NT2/D1 (cell line): ENCODE measurements at regions not wholly inside any gene's neighbourhood (a gene's known extent, or its start where the extent isn't known, plus 50 kb on each side); places are given as distances from the start of the nearest gene placed in this dataset.

Source experiments
- DNase-seq: peaks from one replicate; pipeline ENCODE4 v3.0.0-alpha.2; 2011; ENCODE audit warnings: low read depth, low spot score
- H3K27me3 ChIP-seq: 2 replicates; pipeline ENCODE4 v1.6.0; 2011; ENCODE audit warnings: mild to moderate bottlenecking; ENCODE audit not compliant: insufficient read length, insufficient read depth
- H3K36me3 ChIP-seq: 2 replicates; pipeline ENCODE4 v1.6.1; 2011; ENCODE audit warnings: mild to moderate bottlenecking, low read length, mixed read lengths; ENCODE audit not compliant: insufficient read depth, insufficient read length
- H3K4me1 ChIP-seq: 2 replicates; pipeline ENCODE4 v1.5.1; 2011; ENCODE audit not compliant: insufficient read depth, insufficient read length
- H3K4me3 ChIP-seq: 2 replicates; pipeline ENCODE4 v1.5.1; 2011; ENCODE audit warnings: low read depth; ENCODE audit not compliant: insufficient read length
- H3K9ac ChIP-seq: 2 replicates; pipeline ENCODE4 v1.6.0; 2011; ENCODE audit warnings: low read depth; ENCODE audit not compliant: insufficient read length
- H3K9me3 ChIP-seq: 2 replicates; pipeline ENCODE4 v1.5.1; 2011; ENCODE audit warnings: mild to moderate bottlenecking, low read length; ENCODE audit not compliant: insufficient read depth
- SUZ12 ChIP-seq: IDR thresholded peaks from 2 replicates; pipeline ENCODE4 v1.6.1; 2011; ENCODE audit not compliant: insufficient read length, insufficient read depth; ENCODE audit errors: extremely low read depth
- YY1 ChIP-seq: IDR thresholded peaks from 2 replicates; pipeline ENCODE4 v1.6.1; 2011; ENCODE audit not compliant: insufficient read length, insufficient read depth
- ZNF274 ChIP-seq: IDR thresholded peaks from 2 replicates; pipeline ENCODE4 v1.6.1; 2011; ENCODE audit warnings: mild to moderate bottlenecking, low read depth, low read length

- TF ChIP-seq ZNF274 = no peak
- TF ChIP-seq SUZ12 = no peak
- no peak for TF ChIP-seq YY1
- no peak for DNase-seq
- H3K9me3 ChIP-seq = no peaks in the 10 kb centered on the region; the same call in 1 of the 2 replicates
- H3K36me3 ChIP-seq = no peaks in the 10 kb centered on the region
- H3K4me1 ChIP-seq = no peaks in the 10 kb centered on the region
- H3K27me3 ChIP-seq = no peaks in the 10 kb centered on the region
- H3K4me3 ChIP-seq = no peak overlapping the region
- H3K9ac ChIP-seq = no peak overlapping the region
Observed at GRCh38 chr4:82017680-82018079, 356.1 kb downstream of the HNRNPD start.

- Histone ChIP-seq H3K9ac (no peak overlapping the region), H3K4me3 (no peak overlapping the region), H3K27me3 (no peaks in the 10 kb centered on the region), H3K36me3 (no peaks in the 10 kb centered on the region), H3K9me3 (peaks cover 24% of the 10 kb centered on the region; the same call in 1 of the 2 replicates), H3K4me1 (no peaks in the 10 kb centered on the region)
- no peak for DNase-seq
- TF ChIP-seq ZNF274 = no peak
Observed at GRCh38 chr4:82005158-82005557, 368.6 kb downstream of the HNRNPD start.

GRCh38 chr4:81997313-81997712 lies 376.5 kb downstream of the HNRNPD start:
- TF ChIP-seq YY1 = no peak
- no peak for TF ChIP-seq SUZ12
- no peak for TF ChIP-seq ZNF274
- Histone ChIP-seq H3K9me3 (peaks cover 18% of the 10 kb centered on the region; the same call in 1 of the 2 replicates), H3K27me3 (no peaks in the 10 kb centered on the region)

DNA sequence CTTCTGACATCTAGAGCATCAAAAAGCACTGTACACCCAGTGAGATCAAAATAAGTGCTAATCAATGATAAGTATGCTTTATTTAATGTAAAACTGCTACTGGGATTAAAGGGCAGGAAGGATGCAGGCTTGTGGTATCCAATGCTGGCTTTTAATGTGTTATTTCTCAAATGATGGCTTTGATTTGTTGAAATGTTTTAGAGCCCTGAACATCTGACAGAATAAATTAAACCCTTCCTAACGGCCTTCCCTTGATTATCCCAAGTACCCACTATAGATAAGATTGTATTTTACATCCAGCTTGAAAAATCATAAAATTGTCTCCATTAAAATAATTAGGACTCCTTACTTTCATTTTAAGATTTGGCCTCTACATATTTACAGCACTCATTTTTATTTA lies 382.9 kb downstream of the HNRNPD start:
- TF ChIP-seq SUZ12 = no peak
- no peak for TF ChIP-seq ZNF274
- no peak for TF ChIP-seq YY1
- no peaks in the 10 kb centered on the region for H3K27me3 ChIP-seq
- DNase-seq = no peak
- no peak overlapping the region for H3K4me3 ChIP-seq
- no peaks in the 10 kb centered on the region for H3K4me1 ChIP-seq
- H3K9me3 ChIP-seq = no peaks in the 10 kb centered on the region
- no peak overlapping the region for H3K9ac ChIP-seq
- no peaks in the 10 kb centered on the region for H3K36me3 ChIP-seq

More at GRCh38 chr4:81997313-81997712, 376.5 kb downstream of the HNRNPD start:
- H3K9ac ChIP-seq = no peak overlapping the region
- no peak for DNase-seq
- no peaks in the 10 kb centered on the region for H3K4me1 ChIP-seq
- H3K36me3 ChIP-seq = no peaks in the 10 kb centered on the region
- no peak overlapping the region for H3K4me3 ChIP-seq

DNA sequence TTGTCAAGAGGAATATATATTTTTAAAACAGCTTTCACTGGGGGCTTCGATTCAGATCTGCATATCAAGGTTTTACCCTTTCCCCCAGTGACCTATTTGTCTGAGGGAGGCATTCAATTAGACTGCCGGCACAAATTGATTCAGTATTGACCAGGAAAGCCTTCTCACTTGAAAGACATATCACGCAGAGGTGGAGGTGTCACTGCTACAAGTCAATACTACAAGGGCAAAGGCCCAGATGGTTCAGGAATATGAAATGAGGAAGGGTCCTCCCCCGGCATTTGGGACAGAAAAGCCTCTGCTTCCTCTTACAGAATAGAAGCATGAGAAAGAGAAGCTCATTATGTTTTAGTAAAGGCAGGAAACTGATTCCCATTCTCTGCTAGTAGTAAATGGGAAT lies 383.6 kb downstream of the HNRNPD start:
- no peaks in the 10 kb centered on the region for H3K4me1 ChIP-seq
- H3K9ac ChIP-seq = no peak overlapping the region
- H3K27me3 ChIP-seq = no peaks in the 10 kb centered on the region
- TF ChIP-seq YY1 = no peak
- TF ChIP-seq ZNF274 = no peak
- no peak for TF ChIP-seq SUZ12
- no peak overlapping the region for H3K4me3 ChIP-seq
- no peaks in the 10 kb centered on the region for H3K36me3 ChIP-seq
- H3K9me3 ChIP-seq = no peaks in the 10 kb centered on the region
- DNase-seq = no peak

DNA sequence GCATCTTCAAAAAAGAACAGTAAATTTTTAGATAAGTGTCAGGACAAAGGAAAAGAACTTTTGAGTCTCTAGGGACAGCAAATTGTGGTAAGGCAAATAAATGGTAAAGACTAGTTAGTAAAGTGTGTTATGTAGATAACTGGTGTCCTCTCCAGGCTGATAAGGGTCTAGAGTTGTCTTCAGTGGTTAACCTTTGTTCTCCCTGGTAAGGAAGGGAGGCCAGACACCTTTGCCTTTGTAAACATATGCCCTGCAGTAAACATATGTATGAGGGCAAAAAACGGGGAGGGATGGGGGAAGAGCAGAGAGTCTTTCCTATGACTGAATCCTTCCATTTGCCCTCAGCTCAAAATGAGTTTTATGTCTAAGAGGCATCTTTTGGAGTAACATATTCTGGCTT lies 384.6 kb downstream of the HNRNPD start:
- Histone ChIP-seq H3K36me3 (no peaks in the 10 kb centered on the region), H3K4me3 (no peak overlapping the region), H3K9me3 (no peaks in the 10 kb centered on the region), H3K9ac (no peak overlapping the region), H3K27me3 (no peaks in the 10 kb centered on the region), H3K4me1 (no peaks in the 10 kb centered on the region)
- TF ChIP-seq ZNF274 (no peak), YY1 (no peak), SUZ12 (no peak)
- no peak for DNase-seq

- no peak for DNase-seq
- Histone ChIP-seq H3K9ac (no peak overlapping the region), H3K4me3 (no peak overlapping the region), H3K27me3 (no peaks in the 10 kb centered on the region), H3K36me3 (no peaks in the 10 kb centered on the region), H3K4me1 (no peaks in the 10 kb centered on the region), H3K9me3 (no peaks in the 10 kb centered on the region)
- no peak for TF ChIP-seq ZNF274
- TF ChIP-seq SUZ12 = no peak
- TF ChIP-seq YY1 = no peak
Observed at GRCh38 chr4:81988178-81988577, 385.6 kb downstream of the HNRNPD start.

GRCh38 chr4:81984746-81985145 lies 389.0 kb downstream of the HNRNPD start:
- Histone ChIP-seq H3K36me3 (no peaks in the 10 kb centered on the region), H3K27me3 (no peaks in the 10 kb centered on the region), H3K4me1 (no peaks in the 10 kb centered on the region), H3K9ac (no peak overlapping the region), H3K9me3 (no peaks in the 10 kb centered on the region), H3K4me3 (no peak overlapping the region)
- TF ChIP-seq ZNF274 (no peak), YY1 (no peak), SUZ12 (no peak)
- no peak for DNase-seq
